Neuronal stem cell (in vitro differentiated cells): ENCODE measurements at regions not wholly inside any gene's neighbourhood (a gene's known extent, or its start where the extent isn't known, plus 50 kb on each side); places are given as distances from the start of the nearest gene placed in this dataset.

Source experiments
- DNase-seq: peaks from one replicate; pipeline ENCODE4 v3.0.0-alpha.2; 2013; ENCODE audit warnings: low spot score
- H2AFZ ChIP-seq: one replicate; pipeline ENCODE4 v1.6.1; 2013; ENCODE audit warnings: mild to moderate bottlenecking, low read length, inconsistent platforms
- H2AK5ac ChIP-seq: 2 replicates; pipeline ENCODE4 v1.6.1; 2013; ENCODE audit warnings: low read depth, mild to moderate bottlenecking, inconsistent platforms, low read length, moderate library complexity, mixed read lengths
- H2BK120ac ChIP-seq: 2 replicates; pipeline ENCODE4 v1.6.1; 2013; ENCODE audit warnings: low read depth, mild to moderate bottlenecking, inconsistent platforms, low read length, moderate library complexity, mixed read lengths
- H2BK12ac ChIP-seq: one replicate; pipeline ENCODE4 v1.6.1; 2013; ENCODE audit warnings: low read length, inconsistent platforms
- H2BK15ac ChIP-seq: 2 replicates; pipeline ENCODE4 v1.6.1; 2013; ENCODE audit warnings: mild to moderate bottlenecking, low read length, inconsistent platforms, mixed read lengths
- H2BK5ac ChIP-seq: one replicate; pipeline ENCODE4 v1.6.1; 2013; ENCODE audit warnings: inconsistent platforms, mild to moderate bottlenecking, low read length, moderate library complexity
- H3K14ac ChIP-seq: one replicate; pipeline ENCODE4 v1.6.1; 2013; ENCODE audit warnings: low read length, inconsistent platforms
- H3K18ac ChIP-seq: 2 replicates; pipeline ENCODE4 v1.6.1; 2013; ENCODE audit warnings: low read length, inconsistent platforms
- H3K23ac ChIP-seq: 2 replicates; pipeline ENCODE4 v1.6.1; 2013; ENCODE audit warnings: low read depth, mild to moderate bottlenecking, mixed read lengths, low read length, inconsistent platforms; ENCODE audit not compliant: poor library complexity
- H3K27ac ChIP-seq: replicated peaks from 3 replicates; pipeline ENCODE4 v1.5.1; 2013; ENCODE audit warnings: low read length, inconsistent platforms
- H3K27me3 ChIP-seq, 3 experiments: 2 replicates each; pipeline ENCODE4 v1.6.1; 2013; ENCODE audit warnings: low read length in 3 of 3, mild to moderate bottlenecking in 2 of 3, inconsistent platforms in 1 of 3, low read depth in 1 of 3, mixed read lengths in 1 of 3, moderate library complexity in 1 of 3; ENCODE audit not compliant: control insufficient read depth in 3 of 3, insufficient read depth in 3 of 3
- H3K36me3 ChIP-seq, 2 donors: replicated peaks in 1 of 2; 2 replicates each; pipeline ENCODE4 v1.6.1; 2013; ENCODE audit warnings: low read length in 2 of 2; ENCODE audit not compliant: control insufficient read depth in 2 of 2, insufficient read depth in 2 of 2
- H3K4ac ChIP-seq: 2 replicates; pipeline ENCODE4 v1.6.1; 2013; ENCODE audit warnings: inconsistent platforms, mild to moderate bottlenecking, low read length, moderate library complexity
- H3K4me1 ChIP-seq, 2 donors: 1 replicate in 1 of 2; 2 replicates in 1 of 2; pipeline ENCODE4 v1.6.1; 2013; ENCODE audit warnings: low read length in 2 of 2, low read depth in 1 of 2; ENCODE audit not compliant: control insufficient read depth in 2 of 2, insufficient read depth in 1 of 2
- H3K4me2 ChIP-seq: one replicate; pipeline ENCODE4 v1.6.1; 2013; ENCODE audit warnings: mild to moderate bottlenecking, low read length, inconsistent platforms; ENCODE audit not compliant: insufficient read depth, poor library complexity, severe bottlenecking
- H3K4me3 ChIP-seq, 2 donors: 2 replicates each; pipeline ENCODE4 v1.5.1; 2013; ENCODE audit warnings: low read length in 2 of 2, mild to moderate bottlenecking in 2 of 2, inconsistent platforms in 1 of 2, moderate library complexity in 1 of 2
- H3K79me1 ChIP-seq: one replicate; pipeline ENCODE4 v1.6.1; 2013; ENCODE audit warnings: low read depth, mild to moderate bottlenecking, inconsistent platforms, low read length, moderate library complexity
- H3K9ac ChIP-seq: one replicate; pipeline ENCODE4 v1.6.1; 2013; ENCODE audit warnings: mild to moderate bottlenecking, low read depth, low read length, inconsistent platforms; ENCODE audit not compliant: poor library complexity
- H3K9me3 ChIP-seq, 2 donors: replicated peaks in 1 of 2; 2 replicates each; pipeline versions ENCODE3 to v1.6.1; 2013; ENCODE audit warnings: low read length in 2 of 2, mild to moderate bottlenecking in 2 of 2, inconsistent platforms in 1 of 2, low read depth in 1 of 2, mixed read lengths in 1 of 2, moderate library complexity in 1 of 2; ENCODE audit not compliant: control insufficient read depth in 2 of 2, insufficient read depth in 1 of 2
- H4K8ac ChIP-seq: one replicate; pipeline ENCODE4 v1.6.1; 2013; ENCODE audit warnings: low read depth, mild to moderate bottlenecking, inconsistent platforms, low read length, moderate library complexity
- H4K91ac ChIP-seq: one replicate; pipeline ENCODE4 v1.6.1; 2013; ENCODE audit warnings: low read length, low read depth, mild to moderate bottlenecking, inconsistent platforms; ENCODE audit not compliant: poor library complexity
- WGBS, 2 donors: extraction: QIAGEN DNeasy Blood & Tissue Kit; methylation state at CpG; one replicate each; pipeline ENCODE4 v1.1.7; 2013; ENCODE audit warnings: missing lambda C conversion rate in 2 of 2, mixed read lengths in 1 of 2; ENCODE audit not compliant: insufficient read length in 2 of 2, insufficient replicate concordance in 1 of 2; ENCODE audit errors: extremely low coverage in 2 of 2; 5-methylcytosine and 5-hydroxymethylcytosine counted together

- H2BK5ac ChIP-seq: no peak overlapping the region
- no peak overlapping the region for H3K9ac ChIP-seq
- peaks cover 3 to 4% of the 10 kb centered on the region in 2 donors for H3K4me1 ChIP-seq
- no peaks in the 10 kb centered on the region for H3K27me3 ChIP-seq
- no peaks in the 10 kb centered on the region for H3K9me3 ChIP-seq
- no peak overlapping the region for H3K4ac ChIP-seq
- no peak overlapping the region for H3K4me2 ChIP-seq
- no peak overlapping the region for H3K18ac ChIP-seq
- no peaks in the 10 kb centered on the region for H3K36me3 ChIP-seq
- no peak overlapping the region for H4K8ac ChIP-seq
- no peaks in the 10 kb centered on the region for H3K79me1 ChIP-seq
- no peak overlapping the region for H3K4me3 ChIP-seq
- no peak overlapping the region for H3K14ac ChIP-seq
- no peak overlapping the region for H2BK15ac ChIP-seq
- H3K27ac ChIP-seq: no peak overlapping the region
- H2AFZ ChIP-seq: no peak overlapping the region
- no CpG with 5 or more reads among the region's 7 CpGs for WGBS, 2 donors
- no peak overlapping the region for H3K23ac ChIP-seq
- no peak overlapping the region for H2BK120ac ChIP-seq
- H2AK5ac ChIP-seq: no peak overlapping the region
- no peak overlapping the region for H4K91ac ChIP-seq
- H2BK12ac ChIP-seq: no peak overlapping the region
- no peak for DNase-seq
Observed at GRCh38 chr2:12543978-12544558, 172.7 kb upstream of the TRIB2 start.

- Histone ChIP-seq H3K27ac (no peak overlapping the region), H4K91ac (no peak overlapping the region), H2BK15ac (no peak overlapping the region), H2BK120ac (no peak overlapping the region), H3K27me3 (no peaks in the 10 kb centered on the region), H3K9ac (no peak overlapping the region), H3K9me3 (peaks cover 0 to 4% of the 10 kb centered on the region in 2 donors), H3K18ac (no peak overlapping the region), H3K4me2 (no peak overlapping the region), H3K14ac (no peak overlapping the region), H4K8ac (no peak overlapping the region), H3K79me1 (no peaks in the 10 kb centered on the region), H3K4me1 (peaks cover 4 to 5% of the 10 kb centered on the region in 2 donors), H2AFZ (no peak overlapping the region), H3K36me3 (no peaks in the 10 kb centered on the region), H3K23ac (no peak overlapping the region), H3K4me3 (no peak overlapping the region), H2BK5ac (no peak overlapping the region), H2AK5ac (no peak overlapping the region), H3K4ac (no peak overlapping the region), H2BK12ac (no peak overlapping the region)
- no peak for DNase-seq
- no CpG with 5 or more reads among the region's 2 CpGs for WGBS, 2 donors
Observed at GRCh38 chr2:12547566-12548170, 169.1 kb upstream of the TRIB2 start.

- H3K4me3 ChIP-seq: no peak overlapping the region
- no peaks in the 10 kb centered on the region for H3K27me3 ChIP-seq
- no peak overlapping the region for H2BK12ac ChIP-seq
- no peaks in the 10 kb centered on the region for H3K36me3 ChIP-seq
- no peak for DNase-seq
- no peak overlapping the region for H3K4me2 ChIP-seq
- H3K14ac ChIP-seq: no peak overlapping the region
- no peak overlapping the region for H4K91ac ChIP-seq
- H3K18ac ChIP-seq: no peak overlapping the region
- H3K4ac ChIP-seq: no peak overlapping the region
- H2AFZ ChIP-seq: no peak overlapping the region
- H2BK15ac ChIP-seq: no peak overlapping the region
- peaks cover 6 to 10% of the 10 kb centered on the region in 2 donors for H3K4me1 ChIP-seq
- no peak overlapping the region for H4K8ac ChIP-seq
- no peak overlapping the region for H3K9ac ChIP-seq
- no peak overlapping the region for H3K27ac ChIP-seq
- H3K79me1 ChIP-seq: no peaks in the 10 kb centered on the region
- no peak overlapping the region for H2BK5ac ChIP-seq
- H3K9me3 ChIP-seq: peaks cover 0 to 6% of the 10 kb centered on the region in 2 donors
- no peak overlapping the region for H3K23ac ChIP-seq
- WGBS, 2 donors: no CpG with 5 or more reads among the region's 4 CpGs
- H2BK120ac ChIP-seq: no peak overlapping the region
- H2AK5ac ChIP-seq: no peak overlapping the region
Observed at GRCh38 chr2:12548906-12549305, 167.8 kb upstream of the TRIB2 start.

- H3K9me3 ChIP-seq: peaks cover 0 to 6% of the 10 kb centered on the region in 2 donors
- H3K9ac ChIP-seq: no peak overlapping the region
- H2BK5ac ChIP-seq: no peak overlapping the region
- H3K18ac ChIP-seq: no peak overlapping the region
- no CpG with 5 or more reads among the region's 2 CpGs for WGBS, 2 donors
- no peak overlapping the region for H2BK12ac ChIP-seq
- H2BK15ac ChIP-seq: no peak overlapping the region
- H2BK120ac ChIP-seq: no peak overlapping the region
- DNase-seq: no peak
- no peak overlapping the region for H4K91ac ChIP-seq
- no peak overlapping the region for H3K4me2 ChIP-seq
- no peak overlapping the region for H3K27ac ChIP-seq
- peaks cover 9 to 15% of the 10 kb centered on the region in 2 donors for H3K4me1 ChIP-seq
- no peaks in the 10 kb centered on the region for H3K27me3 ChIP-seq
- H3K79me1 ChIP-seq: no peaks in the 10 kb centered on the region
- H2AFZ ChIP-seq: peak overlapping the region; percentile 41
- H4K8ac ChIP-seq: no peak overlapping the region
- no peak overlapping the region for H2AK5ac ChIP-seq
- H3K4ac ChIP-seq: no peak overlapping the region
- H3K36me3 ChIP-seq: no peaks in the 10 kb centered on the region
- no peak overlapping the region for H3K14ac ChIP-seq
- no peak overlapping the region for H3K4me3 ChIP-seq
- no peak overlapping the region for H3K23ac ChIP-seq
Observed at GRCh38 chr2:12549641-12550040, 167.1 kb upstream of the TRIB2 start.
